ENCODE measurements at regions not wholly inside any gene's neighbourhood (a gene's known extent, or its start where the extent isn't known, plus 50 kb on each side); places are given as distances from the start of the nearest gene placed in this dataset.

DNA sequence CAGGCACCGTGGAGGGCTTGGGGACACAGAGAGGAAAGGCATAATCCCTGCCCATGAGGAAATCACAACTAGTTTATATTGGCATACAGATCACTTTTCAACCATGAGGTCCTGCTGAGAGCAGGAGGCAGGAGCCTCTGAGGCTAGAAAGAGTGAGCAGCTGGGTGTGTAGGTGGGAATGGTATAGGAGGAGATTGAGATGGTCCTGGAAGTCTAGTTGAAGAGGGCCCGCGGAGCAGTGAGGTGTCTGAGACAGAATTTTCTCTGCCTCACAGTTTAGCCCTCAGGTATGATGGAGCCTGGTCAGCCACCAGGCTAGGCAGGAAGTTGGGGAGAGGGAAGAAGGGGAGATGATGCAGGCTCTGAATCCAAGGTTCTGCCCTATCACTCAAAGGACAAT, 54.7 kb upstream of the JDP2 start:
- TF ChIP-seq, protein P1, sequence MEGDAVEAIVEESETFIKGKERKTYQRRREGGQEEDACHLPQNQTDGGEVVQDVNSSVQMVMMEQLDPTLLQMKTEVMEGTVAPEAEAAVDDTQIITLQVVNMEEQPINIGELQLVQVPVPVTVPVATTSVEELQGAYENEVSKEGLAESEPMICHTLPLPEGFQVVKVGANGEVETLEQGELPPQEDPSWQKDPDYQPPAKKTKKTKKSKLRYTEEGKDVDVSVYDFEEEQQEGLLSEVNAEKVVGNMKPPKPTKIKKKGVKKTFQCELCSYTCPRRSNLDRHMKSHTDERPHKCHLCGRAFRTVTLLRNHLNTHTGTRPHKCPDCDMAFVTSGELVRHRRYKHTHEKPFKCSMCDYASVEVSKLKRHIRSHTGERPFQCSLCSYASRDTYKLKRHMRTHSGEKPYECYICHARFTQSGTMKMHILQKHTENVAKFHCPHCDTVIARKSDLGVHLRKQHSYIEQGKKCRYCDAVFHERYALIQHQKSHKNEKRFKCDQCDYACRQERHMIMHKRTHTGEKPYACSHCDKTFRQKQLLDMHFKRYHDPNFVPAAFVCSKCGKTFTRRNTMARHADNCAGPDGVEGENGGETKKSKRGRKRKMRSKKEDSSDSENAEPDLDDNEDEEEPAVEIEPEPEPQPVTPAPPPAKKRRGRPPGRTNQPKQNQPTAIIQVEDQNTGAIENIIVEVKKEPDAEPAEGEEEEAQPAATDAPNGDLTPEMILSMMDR (IDR thresholded peaks at IDR 0.05; ENCODE audit: low read depth, low read length) = no peak
- TF ChIP-seq POLR2A (IDR thresholded peaks at IDR 0.05; ENCODE audit: extremely low read depth, insufficient read length) (no peak), MYC (IDR thresholded peaks at IDR 0.05; ENCODE audit: low read depth, low read length) (no peak)
